ENCODE measurements at regions not wholly inside any gene's neighbourhood (a gene's known extent, or its start where the extent isn't known, plus 50 kb on each side); places are given as distances from the start of the nearest gene placed in this dataset.
"Not testable (repeated sequence)": the region's sequence is repeated elsewhere in the genome, so short reads cannot be mapped to it uniquely, and the experiment has no call there.

DNA sequence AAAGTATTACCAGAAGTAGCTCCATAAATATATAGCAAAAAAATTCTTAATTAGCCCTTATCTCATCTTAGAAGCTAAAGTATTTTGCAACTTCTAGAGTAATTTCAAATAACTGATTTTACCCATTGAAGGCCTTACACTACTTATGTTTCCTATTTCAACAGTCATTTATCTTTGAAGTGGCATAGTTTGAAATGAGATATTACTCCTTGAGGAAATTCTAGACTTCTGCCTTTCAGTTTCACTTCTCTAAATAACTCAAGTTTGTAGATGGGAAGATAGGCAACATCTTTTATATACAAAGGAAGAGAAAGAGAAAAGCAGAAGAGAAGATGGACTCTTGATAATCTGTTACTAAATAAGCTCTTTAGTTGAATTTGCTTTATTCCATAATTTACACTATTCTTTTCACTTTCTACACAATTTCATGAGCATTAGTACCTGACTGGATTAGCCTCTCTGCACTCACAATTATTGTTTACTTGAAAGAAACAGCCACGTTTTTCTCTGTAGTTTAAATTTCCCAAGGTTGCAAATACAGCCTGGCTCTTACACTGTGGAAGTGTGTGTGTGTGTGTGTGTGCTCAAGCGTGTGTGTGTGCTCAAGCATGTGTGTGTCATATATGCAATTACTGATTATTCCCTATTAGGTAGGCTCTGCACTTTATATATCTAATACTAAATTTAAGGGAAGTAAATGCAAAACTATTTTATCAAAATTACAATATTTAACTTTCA, 60.6 kb upstream of the EMB start:
- DNase-seq (ENCODE audit: extremely low read depth, low read depth) = no peak

DNA sequence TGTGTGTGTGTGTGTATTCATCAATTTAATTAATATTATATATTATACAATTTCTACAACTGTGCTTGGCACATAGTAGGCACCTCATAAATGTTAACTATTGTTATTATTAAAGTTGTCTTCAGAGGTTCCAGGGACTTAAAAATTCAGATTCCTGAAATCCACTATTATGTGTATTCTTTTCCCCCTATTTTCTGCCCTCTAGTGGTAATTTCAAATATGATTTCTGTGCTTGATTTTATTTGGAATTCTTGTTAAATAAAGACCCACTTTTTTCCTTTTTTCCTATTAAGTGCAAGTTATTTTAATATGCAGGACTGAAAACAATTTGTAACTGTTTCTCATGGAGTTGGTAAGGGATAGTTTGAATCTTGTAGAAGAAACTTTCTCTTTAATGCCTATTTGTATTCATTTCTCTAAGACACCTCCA, 72.0 kb upstream of the EMB start:
- not testable (repeated sequence) for DNase-seq (ENCODE audit: extremely low read depth, low read depth)

DNA sequence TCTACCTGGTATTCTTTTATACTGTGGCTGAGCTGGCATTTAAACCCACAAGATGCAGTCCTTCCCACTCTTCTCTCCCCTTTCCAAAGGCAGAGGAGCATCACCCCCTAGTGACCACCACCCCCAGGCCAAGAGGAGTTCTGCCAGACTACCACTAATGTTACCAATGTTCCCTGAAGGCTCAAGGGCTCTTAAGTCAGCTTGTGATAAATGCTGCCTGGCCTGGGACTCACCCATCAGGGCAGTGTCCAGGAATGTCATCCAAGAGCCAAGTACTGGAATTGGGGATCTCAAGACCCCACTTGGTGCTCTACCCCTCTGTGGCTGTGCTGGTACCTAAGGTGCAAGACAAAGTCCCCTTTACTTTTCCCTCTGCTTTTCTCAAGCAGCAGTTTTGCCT, 80.0 kb upstream of the EMB start:
- not testable (repeated sequence) for DNase-seq (ENCODE audit: extremely low read depth, low read depth)

DNA sequence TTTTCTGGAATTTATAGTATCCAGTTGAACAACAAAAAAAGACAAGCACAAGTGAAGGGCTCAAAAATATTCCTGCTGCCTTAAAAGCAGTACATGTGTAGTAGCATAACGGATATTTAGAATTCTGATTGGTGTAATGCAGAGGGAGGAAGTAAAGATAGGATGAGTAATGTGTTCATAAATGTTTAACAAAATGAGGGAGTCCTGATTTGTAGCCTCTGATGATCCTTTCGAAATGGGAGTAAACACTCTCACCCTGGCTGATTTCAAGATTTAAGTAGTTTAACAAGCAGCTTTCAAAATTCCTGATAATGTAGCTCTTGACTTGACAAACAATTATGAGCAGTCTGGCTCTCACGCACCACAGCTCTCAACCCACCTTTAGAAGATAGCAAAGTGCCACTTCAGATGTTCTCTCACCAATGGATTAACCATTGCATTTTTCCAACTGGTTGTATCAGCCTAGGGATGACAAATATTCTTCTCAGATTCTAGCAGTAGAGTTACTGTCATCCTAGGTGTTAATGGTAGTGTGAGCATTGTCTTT, 86.5 kb upstream of the EMB start:
- not testable (repeated sequence) for DNase-seq (ENCODE audit: extremely low read depth, low read depth)

DNA sequence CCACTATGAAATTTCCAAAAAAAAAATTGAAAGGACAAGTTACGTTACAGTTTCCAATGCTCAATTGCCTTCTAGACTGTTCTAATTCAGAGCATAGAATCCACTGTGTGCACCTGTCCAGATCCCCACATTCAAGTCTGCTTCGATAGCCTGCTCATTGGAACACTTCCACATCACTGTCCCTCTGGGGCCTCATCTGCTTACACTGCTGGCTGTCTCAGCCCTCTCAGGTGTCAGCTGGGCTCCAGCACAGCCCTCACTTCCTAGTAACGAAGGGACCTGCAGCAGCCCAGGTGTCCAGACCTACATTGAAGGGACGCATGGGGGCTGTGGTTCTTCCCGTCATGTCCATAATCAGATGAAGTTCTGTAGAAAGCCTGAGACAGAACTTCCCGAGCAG, 94.3 kb upstream of the EMB start:
- DNase-seq (ENCODE audit: extremely low read depth, low read depth) = no peak

DNA sequence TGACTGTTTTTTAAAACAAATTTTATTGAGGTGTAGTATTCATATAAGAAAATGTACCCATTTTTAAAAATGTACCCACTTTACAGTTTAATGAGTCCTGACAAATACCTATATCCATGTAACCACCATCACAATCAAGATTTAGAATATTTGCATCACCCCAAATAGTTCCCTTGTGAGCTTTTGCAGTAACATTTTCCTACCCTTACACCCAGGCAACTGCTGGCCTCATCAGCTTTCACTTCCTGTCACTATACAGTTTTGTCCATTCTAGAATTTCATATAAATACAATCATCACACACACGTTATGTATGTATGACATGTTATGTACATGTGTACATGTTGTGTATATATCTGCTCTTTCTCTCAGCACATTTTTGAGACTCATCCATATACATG, 96.4 kb upstream of the EMB start:
- not testable (repeated sequence) for DNase-seq (ENCODE audit: extremely low read depth, low read depth)

DNA sequence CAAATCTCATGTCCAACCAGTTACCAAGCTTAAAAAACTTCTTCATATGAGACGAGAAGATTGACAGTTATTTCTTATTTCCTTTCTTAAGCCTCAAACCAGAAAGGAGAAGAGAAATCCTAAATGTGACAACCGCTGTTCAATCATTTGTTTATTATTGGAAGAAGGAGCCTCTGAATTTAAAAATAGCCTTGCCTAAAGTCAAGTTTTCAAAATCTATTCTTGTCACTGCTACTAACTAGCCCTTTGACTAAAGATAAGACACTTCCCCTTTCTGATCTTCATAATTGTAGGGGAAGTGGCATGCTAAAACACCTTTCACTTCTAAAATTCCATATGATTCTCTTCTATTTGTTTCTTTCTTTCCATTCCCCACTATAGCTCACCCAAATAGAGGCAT, 106.2 kb upstream of the EMB start:
- no peak for DNase-seq (ENCODE audit: extremely low read depth, low read depth)

DNA sequence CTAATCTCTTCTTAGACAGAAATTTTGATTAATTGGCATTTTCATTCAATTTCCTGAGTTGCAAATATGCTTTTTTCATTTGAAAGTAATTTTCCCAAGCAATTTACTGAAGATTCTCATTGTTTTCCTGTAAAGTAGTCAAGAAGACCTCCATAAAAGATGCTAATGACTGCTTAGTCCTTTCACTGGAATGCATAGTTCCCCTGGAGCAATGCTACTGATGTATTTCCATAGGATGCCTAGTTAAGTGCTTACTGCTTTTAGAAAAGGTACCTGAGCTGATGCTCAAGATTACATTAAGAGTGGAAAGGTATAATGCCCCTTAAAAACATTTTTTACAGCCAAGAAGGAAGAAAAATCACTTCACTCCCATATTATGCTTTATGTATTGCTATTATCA, 109.2 kb upstream of the EMB start:
- DNase-seq (ENCODE audit: extremely low read depth, low read depth) = no peak

DNA sequence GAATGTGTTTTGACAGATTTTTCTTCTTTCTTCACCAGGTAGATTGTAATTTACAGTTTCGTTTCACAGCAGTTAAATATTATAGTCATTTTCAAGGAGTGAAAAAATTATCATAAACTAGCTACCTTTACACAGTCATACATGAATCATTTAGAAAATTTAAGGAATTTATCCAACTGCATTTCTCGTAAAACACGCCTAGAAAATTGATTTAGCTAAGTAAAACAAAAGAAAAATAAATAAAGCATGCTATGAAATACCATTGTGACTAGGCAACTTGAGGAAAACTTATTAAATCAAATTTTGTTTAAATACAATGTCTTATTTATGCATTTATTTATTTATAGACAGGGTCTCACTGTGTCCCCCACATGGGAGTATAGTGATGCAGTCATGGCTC, 109.9 kb upstream of the EMB start:
- DNase-seq (ENCODE audit: extremely low read depth, low read depth) = no peak

DNA sequence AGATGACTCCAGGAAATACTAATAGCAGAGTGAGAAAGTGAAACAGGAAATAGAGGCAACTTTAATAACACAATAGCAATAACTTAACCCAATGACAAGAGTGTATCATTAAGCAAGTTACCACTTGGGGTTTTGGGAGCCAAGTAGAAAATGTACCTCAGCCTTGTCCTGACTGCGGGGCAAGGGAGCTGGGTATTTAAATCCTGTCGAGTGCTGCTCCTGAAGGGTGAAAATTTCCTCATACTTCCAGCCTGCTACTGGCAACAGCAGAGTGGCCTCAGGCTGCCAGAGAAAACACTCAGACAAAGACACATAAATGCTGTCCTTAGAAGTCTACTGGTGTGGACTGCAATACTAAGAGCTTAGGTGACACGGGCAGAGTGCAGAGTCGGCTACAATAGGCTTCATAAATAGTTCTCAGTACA, 112.5 kb upstream of the EMB start:
- DNase-seq (ENCODE audit: extremely low read depth, low read depth) = no peak

DNA sequence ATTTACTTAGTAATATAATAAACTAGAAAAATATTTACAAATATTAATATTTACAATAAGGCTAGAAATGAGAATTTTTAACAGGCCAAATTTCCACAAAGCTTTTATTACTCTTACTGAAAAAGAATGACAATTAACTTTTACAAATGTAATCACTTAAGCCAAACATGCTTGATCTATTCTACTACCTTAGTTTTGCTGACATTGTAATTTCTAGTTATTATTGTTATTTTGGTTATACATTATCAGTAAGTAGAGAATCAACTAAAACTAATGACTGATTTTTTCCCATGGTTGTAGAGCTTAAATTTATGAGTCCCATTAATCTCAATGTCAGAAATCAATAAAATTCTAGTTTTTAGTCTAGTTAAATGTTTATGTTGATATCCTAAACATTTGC, 107.8 kb upstream of the PARP8 start:
- not testable (repeated sequence) for DNase-seq (ENCODE audit: extremely low read depth, low read depth)

DNA sequence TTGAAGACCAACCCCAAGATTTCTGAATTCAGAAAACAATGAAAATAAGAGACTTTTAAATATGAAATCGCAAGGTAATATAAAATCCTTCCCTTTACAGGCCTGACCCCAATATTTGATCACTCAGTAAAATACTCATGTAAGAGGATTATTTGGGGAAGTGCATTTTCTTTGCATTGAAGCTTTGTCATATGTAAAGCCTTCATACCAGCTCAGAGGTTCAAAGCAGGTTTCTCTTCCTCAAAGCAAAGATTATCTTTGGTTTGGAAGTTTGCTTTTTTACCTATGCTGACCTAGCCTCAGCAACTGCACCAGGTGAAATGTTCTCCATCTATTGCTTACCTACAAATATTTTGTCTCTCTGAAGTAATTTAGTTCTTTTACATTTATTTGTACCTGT, 106.5 kb upstream of the PARP8 start:
- DNase-seq (ENCODE audit: extremely low read depth, low read depth) = no peak

DNA sequence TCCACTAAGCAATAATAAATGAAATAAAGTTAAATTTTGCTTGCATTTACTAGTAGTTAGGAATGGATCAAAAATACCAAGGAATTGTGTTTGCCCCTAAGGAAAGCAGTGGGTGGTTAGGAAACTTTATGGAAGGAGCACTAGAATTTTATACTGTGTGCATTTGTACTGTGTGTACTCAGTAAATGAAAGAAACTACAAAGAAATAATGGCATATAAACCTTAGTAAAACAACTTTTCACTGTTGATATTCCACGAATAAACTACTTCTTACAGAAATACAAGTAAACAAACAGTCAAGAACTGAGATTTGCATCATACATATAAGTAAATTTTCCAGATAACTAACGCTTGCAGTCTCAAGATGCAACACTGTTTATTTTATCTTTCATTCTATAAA, 103.7 kb upstream of the PARP8 start:
- no peak for DNase-seq (ENCODE audit: extremely low read depth, low read depth)

DNA sequence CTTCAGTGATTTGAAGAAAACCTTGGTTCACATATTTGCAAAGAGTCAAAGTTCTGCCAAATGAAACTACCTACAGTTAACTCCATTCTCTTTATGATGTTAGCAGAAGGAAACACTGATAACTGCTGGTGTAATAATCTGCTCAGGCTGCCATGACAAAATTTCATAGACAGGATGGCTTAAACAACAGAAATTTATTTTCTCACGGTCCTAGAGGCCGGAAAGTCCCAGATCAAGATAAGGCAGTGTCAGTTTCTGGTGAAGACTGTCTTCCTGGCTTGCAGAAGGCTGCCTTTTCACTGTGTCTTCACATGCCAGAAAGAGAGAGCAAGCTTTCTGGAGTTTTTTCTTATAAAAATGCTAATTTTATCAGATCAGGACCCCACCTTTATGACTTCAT, 102.4 kb upstream of the PARP8 start:
- DNase-seq (ENCODE audit: extremely low read depth, low read depth) = no peak

DNA sequence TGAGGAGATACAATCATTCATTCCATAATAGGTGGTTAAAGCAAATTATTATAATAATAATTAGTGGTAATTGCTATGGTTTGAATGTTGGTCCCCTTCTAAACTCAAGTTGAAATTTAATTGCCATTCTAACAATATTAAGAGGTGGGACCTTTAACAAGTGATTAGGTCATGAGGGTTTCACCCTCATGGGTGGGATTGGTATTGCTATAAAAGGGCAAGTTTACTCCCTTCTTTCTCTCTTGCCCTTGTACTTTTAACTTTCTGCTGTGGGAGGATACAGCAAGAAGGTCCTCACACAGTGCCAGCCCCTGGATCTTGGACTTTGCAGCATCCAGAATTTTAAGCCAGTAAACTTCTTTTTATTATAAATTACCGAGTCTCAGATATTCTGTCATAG, 101.9 kb upstream of the PARP8 start:
- DNase-seq (ENCODE audit: extremely low read depth, low read depth) = no peak

DNA sequence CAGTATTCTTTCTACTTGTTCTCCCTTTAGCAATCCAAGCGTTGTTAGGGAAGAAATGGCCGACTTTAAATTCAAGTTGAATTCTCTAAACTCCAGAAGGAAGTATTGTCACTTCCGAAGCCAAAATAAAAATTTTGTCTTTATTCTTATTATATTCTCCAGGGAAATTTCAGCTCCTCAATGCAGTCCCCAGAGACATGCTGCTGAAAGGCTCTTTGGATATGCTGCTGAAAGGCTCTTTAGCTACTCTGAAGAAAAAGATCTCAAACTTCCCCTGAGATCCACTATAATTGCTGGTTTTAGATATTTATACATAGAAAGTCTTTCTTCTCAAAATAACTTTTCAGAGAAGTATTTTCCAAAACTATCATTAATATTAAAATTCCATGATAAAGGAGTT, 92.3 kb upstream of the PARP8 start:
- no peak for DNase-seq (ENCODE audit: extremely low read depth, low read depth)

DNA sequence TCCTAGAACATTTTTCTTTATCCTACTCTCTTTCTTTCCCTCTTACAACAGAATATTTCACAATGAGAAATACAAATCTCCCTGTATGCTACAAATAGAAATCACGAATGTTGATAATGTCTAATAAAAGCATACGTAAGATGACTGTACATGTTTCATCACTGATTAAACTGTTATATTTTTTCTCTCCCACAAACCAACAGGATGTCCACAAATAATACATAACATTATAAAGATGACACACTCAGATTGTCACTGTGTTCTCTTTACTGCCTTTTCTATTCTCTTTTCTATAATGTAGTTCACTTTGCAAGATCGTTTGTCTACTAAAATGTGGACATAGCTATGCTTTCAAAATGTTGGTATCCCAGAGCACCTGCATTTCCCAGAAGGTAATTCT, 90.7 kb upstream of the PARP8 start:
- DNase-seq (ENCODE audit: extremely low read depth, low read depth) = no peak

DNA sequence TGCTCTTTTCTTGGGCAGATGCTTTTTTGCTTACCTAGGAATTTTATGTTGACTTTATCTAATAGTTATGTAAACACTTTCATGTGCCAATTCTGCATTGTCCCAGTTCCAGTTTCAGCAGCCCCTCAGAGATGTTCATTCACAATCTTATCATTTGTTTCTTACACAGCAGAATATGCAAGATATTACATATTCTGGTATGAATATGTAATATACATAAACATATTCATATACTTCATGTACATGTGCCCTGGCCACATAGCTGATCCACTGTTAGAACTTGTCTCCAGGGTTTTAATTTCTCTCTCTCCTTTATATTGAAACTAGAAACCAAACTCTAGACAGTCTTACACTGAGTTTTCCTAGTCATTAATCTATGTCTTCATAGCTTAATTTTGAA, 90.2 kb upstream of the PARP8 start:
- no peak for DNase-seq (ENCODE audit: extremely low read depth, low read depth)

DNA sequence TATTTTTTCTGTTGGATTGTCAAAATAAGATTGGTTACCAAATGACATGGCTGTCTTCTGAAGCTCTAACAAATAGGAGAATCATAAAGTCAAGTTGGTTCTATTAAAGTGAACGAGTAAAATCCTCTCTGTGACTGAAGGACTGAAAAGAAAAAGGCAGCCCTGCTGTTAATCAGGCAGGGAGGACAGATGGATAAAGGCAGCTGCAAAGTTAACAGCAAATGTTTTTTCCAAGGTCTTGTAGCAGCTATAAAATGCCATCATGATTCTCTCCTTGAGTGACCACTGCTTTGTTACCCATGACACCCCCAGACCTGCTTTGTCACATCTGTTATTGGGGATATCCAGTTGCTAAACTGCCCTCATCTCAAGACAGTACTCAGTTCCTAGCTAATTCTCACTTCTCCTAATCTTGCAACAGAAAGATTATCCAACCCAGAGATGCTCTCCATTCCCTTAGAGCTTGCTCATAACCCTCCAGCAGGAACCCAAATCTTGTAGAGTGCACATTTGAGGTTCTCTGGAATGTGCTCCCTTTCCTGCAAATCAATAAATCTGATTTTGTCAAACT, 89.7 kb upstream of the PARP8 start:
- DNase-seq (ENCODE audit: extremely low read depth, low read depth) = no peak

DNA sequence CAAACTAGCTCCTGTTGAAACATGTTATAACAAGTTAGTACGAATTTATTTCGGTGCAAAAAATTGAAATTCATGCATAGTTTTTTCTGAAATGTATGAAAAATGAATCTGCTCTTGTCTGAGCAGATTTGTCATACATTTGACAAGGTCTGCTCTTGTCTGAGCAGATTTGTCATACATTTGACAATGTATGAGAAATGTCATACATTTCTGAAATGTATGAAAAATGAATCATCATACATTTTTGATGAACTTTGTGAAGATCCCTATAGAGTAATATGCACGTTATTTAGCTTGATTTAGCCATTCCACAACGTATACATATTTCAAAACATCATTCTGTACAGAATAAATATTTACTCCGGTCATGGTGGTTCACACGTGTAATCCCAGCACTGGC, 85.9 kb upstream of the PARP8 start:
- DNase-seq (ENCODE audit: extremely low read depth, low read depth) = no peak

DNA sequence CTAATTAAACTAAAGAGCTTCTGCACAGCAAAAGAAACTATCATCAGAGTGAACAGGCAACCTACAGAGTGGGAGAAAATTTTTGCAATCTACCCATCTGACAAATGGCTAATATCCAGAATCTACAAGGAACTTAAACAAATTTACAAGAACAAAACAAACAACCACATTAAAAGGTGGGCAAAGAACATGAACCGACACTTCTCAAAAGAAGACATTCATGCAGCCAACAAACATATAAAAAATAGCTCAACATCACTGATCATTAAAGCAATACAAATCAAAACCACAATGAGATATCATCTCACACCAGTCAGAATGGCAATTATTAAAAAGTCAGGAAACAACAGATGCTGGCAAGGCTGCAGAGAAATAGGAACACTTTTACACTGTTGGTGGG, 84.6 kb upstream of the PARP8 start:
- DNase-seq (ENCODE audit: extremely low read depth, low read depth) = not testable (repeated sequence)

DNA sequence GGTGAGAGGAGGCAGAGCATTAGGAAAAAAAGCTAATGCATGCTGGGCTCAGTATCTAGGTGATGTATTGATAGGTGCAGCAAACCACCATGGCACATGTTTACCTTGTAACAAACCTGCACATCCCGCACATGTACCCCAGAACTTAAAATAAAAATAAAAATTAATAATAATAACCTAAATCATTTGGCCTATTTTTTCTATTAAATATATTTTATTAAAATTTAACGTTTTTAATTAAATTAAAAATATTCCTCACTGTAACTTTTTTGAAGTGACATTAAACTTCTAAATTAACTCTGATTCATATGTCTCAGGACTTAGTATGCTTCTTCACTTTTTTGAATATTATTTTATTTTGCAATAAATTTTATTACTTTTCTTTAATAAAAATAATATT, 83.7 kb upstream of the PARP8 start:
- no peak for DNase-seq (ENCODE audit: extremely low read depth, low read depth)

DNA sequence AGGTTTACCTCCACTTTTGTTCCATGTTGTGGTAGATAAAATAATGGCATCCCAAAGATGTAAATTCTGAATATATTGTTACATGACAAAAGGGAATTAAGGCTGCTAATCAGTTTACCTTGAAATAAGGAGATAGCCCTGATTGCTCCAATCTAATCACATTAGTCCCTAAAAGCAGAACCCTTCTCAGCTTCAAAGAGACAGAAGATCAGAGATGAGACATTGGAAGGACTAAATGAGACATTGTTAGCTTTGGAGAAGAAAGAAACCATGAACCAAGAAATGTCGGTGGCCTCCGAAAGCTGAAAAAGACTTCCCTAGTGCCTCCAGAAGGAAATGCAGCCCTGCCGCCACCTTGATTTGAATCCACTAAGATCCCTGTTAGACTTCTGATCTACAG, 82.8 kb upstream of the PARP8 start:
- no peak for DNase-seq (ENCODE audit: extremely low read depth, low read depth)

Data from NCI-H460 (cell line).